Osteoblast (primary cell): ENCODE measurements at regions not wholly inside any gene's neighbourhood (a gene's known extent, or its start where the extent isn't known, plus 50 kb on each side); places are given as distances from the start of the nearest gene placed in this dataset.

ENCODE experiments used
- DNase-seq: peaks from one replicate; pipeline ENCODE4 v3.0.0; 2011; ENCODE audit warnings: low spot score, mixed read lengths; ENCODE audit not compliant: insufficient read length; ENCODE audit errors: missing footprints
- H2AFZ ChIP-seq: 2 replicates; pipeline ENCODE4 v1.6.0; 2011; ENCODE audit warnings: mild to moderate bottlenecking, low read length
- H3K27ac ChIP-seq: 2 replicates; pipeline ENCODE4 v1.5.1; 2011; ENCODE audit warnings: mild to moderate bottlenecking, low read depth, low read length, moderate library complexity
- H3K27me3 ChIP-seq: 2 replicates; pipeline ENCODE4 v1.6.0; 2012; ENCODE audit warnings: mild to moderate bottlenecking, control low read depth, inconsistent platforms, low read length, moderate library complexity; ENCODE audit not compliant: insufficient read depth
- H3K36me3 ChIP-seq: 2 replicates; pipeline ENCODE4 v1.5.1; 2011; ENCODE audit warnings: mild to moderate bottlenecking, low read length, control low read depth, moderate library complexity; ENCODE audit not compliant: insufficient read depth
- H3K4me1 ChIP-seq: 2 replicates; pipeline ENCODE4 v1.5.1; 2011; ENCODE audit warnings: mild to moderate bottlenecking, low read length, control low read depth, moderate library complexity; ENCODE audit not compliant: insufficient read depth
- H3K4me2 ChIP-seq: 2 replicates; pipeline ENCODE4 v1.6.0; 2011; ENCODE audit warnings: mild to moderate bottlenecking, low read length; ENCODE audit not compliant: insufficient read depth
- H3K4me3 ChIP-seq: fragments of 200-600 bp; sonication (generic); 3 replicates; pipeline ENCODE4 v1.5.1; 2012; ENCODE audit warnings: mild to moderate bottlenecking, low read length, inconsistent platforms; ENCODE audit not compliant: insufficient read depth
- H3K79me2 ChIP-seq: 2 replicates; pipeline ENCODE4 v1.6.0; 2012; ENCODE audit warnings: mild to moderate bottlenecking, low read length, control low read depth, inconsistent platforms; ENCODE audit not compliant: insufficient read depth
- H3K9me3 ChIP-seq: 2 replicates; pipeline ENCODE4 v1.5.1; 2011; ENCODE audit warnings: low read depth, low read length, control low read depth
- H4K20me1 ChIP-seq: 2 replicates; pipeline ENCODE4 v1.6.0; 2012; ENCODE audit warnings: mild to moderate bottlenecking, low read length, control low read depth; ENCODE audit not compliant: insufficient read depth
- CTCF ChIP-seq: IDR thresholded peaks from 2 replicates; pipeline ENCODE4 v1.5.1; 2011; ENCODE audit warnings: mild to moderate bottlenecking, low read depth, low read length, moderate library complexity; ENCODE audit errors: extremely low read depth

GRCh38 chr15:69898243-69898642 is 199.5 kb downstream of the TLE3 start:
- Histone ChIP-seq H3K36me3 (no peaks in the 10 kb centered on the region), H3K27me3 (peaks cover 37% of the 10 kb centered on the region), H3K27ac (no peak overlapping the region), H3K4me2 (no peak overlapping the region), H3K79me2 (no peaks in the 10 kb centered on the region), H3K4me3 (no peak overlapping the region), H2AFZ (no peak overlapping the region), H3K4me1 (no peaks in the 10 kb centered on the region), H3K9me3 (no peaks in the 10 kb centered on the region), H4K20me1 (no peaks in the 10 kb centered on the region)
- no peak for DNase-seq
- TF ChIP-seq CTCF: no peak

- Histone ChIP-seq H3K27me3 (peaks cover 15% of the 10 kb centered on the region), H4K20me1 (no peaks in the 10 kb centered on the region), H3K4me3 (no peak overlapping the region), H3K9me3 (no peaks in the 10 kb centered on the region), H3K4me2 (no peak overlapping the region), H3K4me1 (peaks cover 11% of the 10 kb centered on the region), H3K79me2 (no peaks in the 10 kb centered on the region), H2AFZ (no peak overlapping the region), H3K27ac (no peak overlapping the region), H3K36me3 (no peaks in the 10 kb centered on the region)
- TF ChIP-seq CTCF: no peak
- DNase-seq: no peak
Measured at GRCh38 chr15:69902414-69903062, 195.2 kb downstream of the TLE3 start.

- Histone ChIP-seq H3K27ac (no peak overlapping the region), H4K20me1 (no peaks in the 10 kb centered on the region), H3K36me3 (no peaks in the 10 kb centered on the region), H3K4me2 (peak overlapping the region; percentile 48), H3K9me3 (no peaks in the 10 kb centered on the region), H3K79me2 (no peaks in the 10 kb centered on the region), H2AFZ (peak overlapping the region; percentile 38), H3K4me3 (no peak overlapping the region), H3K27me3 (peaks cover 10% of the 10 kb centered on the region), H3K4me1 (peaks cover 11% of the 10 kb centered on the region)
- no peak for TF ChIP-seq CTCF
- no peak for DNase-seq
Measured at GRCh38 chr15:69903470-69904469, 193.9 kb downstream of the TLE3 start.
